ENCODE measurements at regions not wholly inside any gene's neighbourhood (a gene's known extent, or its start where the extent isn't known, plus 50 kb on each side); places are given as distances from the start of the nearest gene placed in this dataset.

- no peaks in the 10 kb centered on the region for H3K36me3 ChIP-seq (ENCODE audit: control insufficient read depth, insufficient read depth, low read length)
- H3K4me2 ChIP-seq (ENCODE audit: extremely low read depth, insufficient read depth, low read length), result no peak overlapping the region
- no peak overlapping the region for H2AFZ ChIP-seq (ENCODE audit: low read length)
- no peaks in the 10 kb centered on the region for H3K4me1 ChIP-seq (ENCODE audit: control insufficient read depth, extremely low read depth, insufficient read depth, low read length)
- no peak overlapping the region for H3K4me3 ChIP-seq (replicated peaks in 1 of 4; ENCODE audit: control extremely low read depth in 1 of 4, insufficient read depth in 1 of 4, low read depth in 3 of 4, low read length in 4 of 4)
- no peaks in the 10 kb centered on the region for H3K9me3 ChIP-seq (ENCODE audit: control insufficient read depth, insufficient read depth, low read depth, low read length)
- DNase-seq (ENCODE audit: low read depth in 2 of 2), result no peak
- TF ChIP-seq EZH2 (IDR thresholded peaks at IDR 0.05; ENCODE audit: low read length, missing control alignments), result no peak
- TF ChIP-seq CTCF (conservative IDR thresholded peaks at IDR 0.05 in 1 of 2, IDR thresholded peaks at IDR 0.05 in 1 of 2; ENCODE audit: low read depth in 1 of 2, low read length in 2 of 2), result no peak
- H3K9ac ChIP-seq (ENCODE audit: insufficient read depth, low read length), result no peak overlapping the region
- H3K27ac ChIP-seq (ENCODE audit: insufficient read depth, low read length), result no peak overlapping the region
- no peaks in the 10 kb centered on the region for H3K27me3 ChIP-seq (ENCODE audit: control insufficient read depth, insufficient read depth, low read length)
- H3K79me2 ChIP-seq (ENCODE audit: control insufficient read depth, insufficient read depth, low read length), result no peaks in the 10 kb centered on the region
- no peaks in the 10 kb centered on the region for H4K20me1 ChIP-seq (ENCODE audit: control insufficient read depth, extremely low read depth, insufficient read depth, low read length)
These were observed 508.2 kb upstream of the KIF2B start for GRCh38 chr17:53314521-53314920.

GRCh38 chr17:53313746-53314145, 509.0 kb upstream of the KIF2B start:
- Histone ChIP-seq H3K27ac (ENCODE audit: insufficient read depth, low read length) (no peak overlapping the region), H3K79me2 (ENCODE audit: control insufficient read depth, insufficient read depth, low read length) (no peaks in the 10 kb centered on the region), H4K20me1 (ENCODE audit: control insufficient read depth, extremely low read depth, insufficient read depth, low read length) (no peaks in the 10 kb centered on the region), H3K4me1 (ENCODE audit: control insufficient read depth, extremely low read depth, insufficient read depth, low read length) (no peaks in the 10 kb centered on the region), H3K9me3 (ENCODE audit: control insufficient read depth, insufficient read depth, low read depth, low read length) (no peaks in the 10 kb centered on the region), H3K4me2 (ENCODE audit: extremely low read depth, insufficient read depth, low read length) (no peak overlapping the region), H3K9ac (ENCODE audit: insufficient read depth, low read length) (no peak overlapping the region), H3K36me3 (ENCODE audit: control insufficient read depth, insufficient read depth, low read length) (no peaks in the 10 kb centered on the region), H2AFZ (ENCODE audit: low read length) (no peak overlapping the region), H3K4me3 (replicated peaks in 1 of 4; ENCODE audit: control extremely low read depth in 1 of 4, insufficient read depth in 1 of 4, low read depth in 3 of 4, low read length in 4 of 4) (no peak overlapping the region), H3K27me3 (ENCODE audit: control insufficient read depth, insufficient read depth, low read length) (no peaks in the 10 kb centered on the region)
- DNase-seq (ENCODE audit: low read depth in 2 of 2), result peak; percentile 7 to 14
- TF ChIP-seq CTCF (conservative IDR thresholded peaks at IDR 0.05 in 1 of 2, IDR thresholded peaks at IDR 0.05 in 1 of 2; ENCODE audit: low read depth in 1 of 2, low read length in 2 of 2) (no peak), EZH2 (IDR thresholded peaks at IDR 0.05; ENCODE audit: low read length, missing control alignments) (no peak)

GRCh38 chr17:53278466-53278865, 544.3 kb upstream of the KIF2B start:
- Histone ChIP-seq H3K79me2 (ENCODE audit: control insufficient read depth, insufficient read depth, low read length) (no peaks in the 10 kb centered on the region), H2AFZ (ENCODE audit: low read length) (no peak overlapping the region), H4K20me1 (ENCODE audit: control insufficient read depth, extremely low read depth, insufficient read depth, low read length) (no peaks in the 10 kb centered on the region), H3K27me3 (ENCODE audit: control insufficient read depth, insufficient read depth, low read length) (no peaks in the 10 kb centered on the region), H3K9me3 (ENCODE audit: control insufficient read depth, insufficient read depth, low read depth, low read length) (no peaks in the 10 kb centered on the region), H3K4me1 (ENCODE audit: control insufficient read depth, extremely low read depth, insufficient read depth, low read length) (no peaks in the 10 kb centered on the region), H3K4me2 (ENCODE audit: extremely low read depth, insufficient read depth, low read length) (no peak overlapping the region), H3K36me3 (ENCODE audit: control insufficient read depth, insufficient read depth, low read length) (no peaks in the 10 kb centered on the region), H3K27ac (ENCODE audit: insufficient read depth, low read length) (no peak overlapping the region), H3K4me3 (replicated peaks in 1 of 4; ENCODE audit: control extremely low read depth in 1 of 4, insufficient read depth in 1 of 4, low read depth in 3 of 4, low read length in 4 of 4) (no peak overlapping the region), H3K9ac (ENCODE audit: insufficient read depth, low read length) (no peak overlapping the region)
- no peak for DNase-seq (ENCODE audit: low read depth in 2 of 2)
- no peak for TF ChIP-seq CTCF (conservative IDR thresholded peaks at IDR 0.05 in 1 of 2, IDR thresholded peaks at IDR 0.05 in 1 of 2; ENCODE audit: low read depth in 1 of 2, low read length in 2 of 2)
- TF ChIP-seq EZH2 (IDR thresholded peaks at IDR 0.05; ENCODE audit: low read length, missing control alignments), result no peak
